H1 (cell line): ENCODE measurements at regions not wholly inside any gene's neighbourhood (a gene's known extent, or its start where the extent isn't known, plus 50 kb on each side); places are given as distances from the start of the nearest gene placed in this dataset.

Source experiments
- CTCF ChIA-PET: fragments of 300-600 bp; sonication (Branson Sonifier 250); formaldehyde crosslinking; loops from one replicate; lab custom pipeline; 2021; ENCODE audit not compliant: partially characterized antibody; lab: Charles Lee
- POLR2A ChIA-PET: fragments of 300-600 bp; sonication (Branson Sonifier 250); formaldehyde crosslinking; loops from one replicate; lab custom pipeline; 2021; ENCODE audit warnings: inconsistent platforms; ENCODE audit not compliant: partially characterized antibody; lab: Charles Lee
- DNase-seq, 2 experiments: peaks; one replicate each; pipeline versions ENCODE4 v3.0.0 to v3.0.0-alpha.2; 2010 to 2022; ENCODE audit warnings: low spot score in 2 of 2, low read depth in 1 of 2, mixed read lengths in 1 of 2
- FAIRE-seq: peaks from 2 replicates; lab custom pipeline; 2011; peaks lifted over from hg19 to GRCh38; lab: Jason Lieb, UNC
- H2AFZ ChIP-seq: 2 replicates; pipeline ENCODE4 v1.8.1; 2012; ENCODE audit warnings: low read length, inconsistent platforms
- H2AK5ac ChIP-seq: 2 replicates; pipeline ENCODE4 v1.6.1; 2013; ENCODE audit warnings: low read depth, low read length
- H2BK120ac ChIP-seq: replicated peaks from 2 replicates; pipeline ENCODE3; 2013; ENCODE audit warnings: low read depth, low read length, inconsistent platforms
- H2BK12ac ChIP-seq: 2 replicates; pipeline ENCODE4 v1.6.1; 2013; ENCODE audit warnings: low read depth, low read length
- H2BK15ac ChIP-seq: 2 replicates; pipeline ENCODE4 v1.6.1; 2013; ENCODE audit warnings: low read length
- H2BK20ac ChIP-seq: 2 replicates; pipeline ENCODE4 v1.6.1; 2013; ENCODE audit warnings: low read length
- H2BK5ac ChIP-seq: 2 replicates; pipeline ENCODE4 v1.6.1; 2013; ENCODE audit warnings: low read depth, low read length
- H3K14ac ChIP-seq: 2 replicates; pipeline ENCODE4 v1.6.1; 2013; ENCODE audit warnings: inconsistent platforms; ENCODE audit not compliant: insufficient read length
- H3K18ac ChIP-seq: 2 replicates; pipeline ENCODE4 v1.6.1; 2013; ENCODE audit warnings: low read length; ENCODE audit errors: extremely low read depth
- H3K23ac ChIP-seq: 2 replicates; pipeline ENCODE4 v1.6.1; 2013; ENCODE audit warnings: inconsistent platforms; ENCODE audit not compliant: insufficient read length
- H3K23me2 ChIP-seq: 2 replicates; pipeline ENCODE4 v1.6.1; 2013; ENCODE audit warnings: low read depth, low read length
- H3K27ac ChIP-seq: 2 replicates; pipeline ENCODE4 v1.6.1; 2011; ENCODE audit warnings: low read depth, low read length, inconsistent platforms
- H3K27me3 ChIP-seq, 4 experiments: replicated peaks in 1 of 4; 1 replicate in 1 of 4; 2 replicates in 3 of 4; pipeline versions ENCODE4 v1.6.1 to v1.8.1; 2011 to 2013; ENCODE audit warnings: low read length in 3 of 4, mild to moderate bottlenecking in 3 of 4, inconsistent platforms in 2 of 4, mixed read lengths in 2 of 4, moderate library complexity in 1 of 4; ENCODE audit not compliant: control insufficient read depth in 3 of 4, insufficient read depth in 3 of 4; ENCODE audit errors: extremely low read depth in 1 of 4
- H3K36me3 ChIP-seq, 4 experiments: 2 replicates each; pipeline versions ENCODE4 v1.6.1 to v1.8.1; 2011 to 2013; ENCODE audit warnings: mild to moderate bottlenecking in 4 of 4, low read length in 3 of 4, moderate library complexity in 2 of 4, control low read depth in 1 of 4, inconsistent platforms in 1 of 4; ENCODE audit not compliant: insufficient read depth in 4 of 4, control insufficient read depth in 2 of 4
- H3K4ac ChIP-seq: replicated peaks from 2 replicates; pipeline ENCODE3; 2013; ENCODE audit warnings: low read length, low read depth, mixed read lengths, inconsistent platforms; ENCODE audit not compliant: insufficient read length
- H3K4me1 ChIP-seq, 4 experiments: replicated peaks in 1 of 4; 1 replicate in 1 of 4; 2 replicates in 3 of 4; pipeline versions ENCODE4 v1.6.1 to v1.8.1; 2011 to 2013; ENCODE audit warnings: low read length in 3 of 4, inconsistent platforms in 2 of 4, mixed read lengths in 1 of 4; ENCODE audit not compliant: insufficient read depth in 4 of 4, control insufficient read depth in 3 of 4
- H3K4me2 ChIP-seq, 2 experiments: 2 replicates each; pipeline versions ENCODE4 v1.6.1 to v1.8.1; 2011 to 2013; ENCODE audit warnings: low read depth in 2 of 2, low read length in 2 of 2, control low read depth in 1 of 2, inconsistent platforms in 1 of 2, mild to moderate bottlenecking in 1 of 2; ENCODE audit not compliant: insufficient read depth in 1 of 2
- H3K4me3 ChIP-seq, 4 experiments: fragments of 200-600, 300-600 bp in 1 of 4; sonication (generic), shearing (Covaris generic), sonication (Bioruptor Twin) in 1 of 4; 2 replicates each; pipeline versions ENCODE4 v1.5.1 to v1.8.1; 2011 to 2016; ENCODE audit warnings: low read length in 4 of 4, low read depth in 3 of 4, control low read depth in 2 of 4, inconsistent platforms in 2 of 4, mild to moderate bottlenecking in 2 of 4, mixed read lengths in 1 of 4, moderate library complexity in 1 of 4; ENCODE audit not compliant: insufficient read depth in 2 of 4; ENCODE audit errors: extremely low read depth in 1 of 4
- H3K56ac ChIP-seq: replicated peaks from 2 replicates; pipeline ENCODE3; 2013; ENCODE audit warnings: low read depth, mild to moderate bottlenecking, mixed read lengths, low read length, inconsistent platforms; ENCODE audit not compliant: insufficient read length
- H3K79me1 ChIP-seq: 2 replicates; pipeline ENCODE4 v1.6.1; 2013; ENCODE audit warnings: low read depth, low read length, control low read depth
- H3K79me2 ChIP-seq, 2 experiments: 2 replicates each; pipeline versions ENCODE4 v1.6.1 to v1.8.1; 2012 to 2013; ENCODE audit warnings: low read length in 2 of 2, mild to moderate bottlenecking in 2 of 2, inconsistent platforms in 1 of 2; ENCODE audit not compliant: insufficient read depth in 2 of 2, control insufficient read depth in 1 of 2
- H3K9ac ChIP-seq, 4 experiments: replicated peaks in 1 of 4; 1 replicate in 1 of 4; 2 replicates in 3 of 4; pipeline versions ENCODE4 v1.6.1 to v1.8.1; 2011 to 2013; ENCODE audit warnings: low read depth in 3 of 4, low read length in 3 of 4, control low read depth in 2 of 4, mild to moderate bottlenecking in 2 of 4, moderate library complexity in 2 of 4, inconsistent platforms in 1 of 4; ENCODE audit errors: extremely low read depth in 1 of 4
- H3K9me3 ChIP-seq, 2 experiments: 2 replicates each; pipeline versions ENCODE4 v1.6.1 to v1.8.1; 2012 to 2013; ENCODE audit warnings: mild to moderate bottlenecking in 2 of 2, moderate library complexity in 2 of 2, control low read depth in 1 of 2, inconsistent platforms in 1 of 2, low read depth in 1 of 2, low read length in 1 of 2, mixed read lengths in 1 of 2; ENCODE audit not compliant: insufficient read depth in 2 of 2
- H4K20me1 ChIP-seq, 2 experiments: replicated peaks in 1 of 2; 2 replicates each; pipeline versions ENCODE3 to v1.8.1; 2011 to 2013; ENCODE audit warnings: inconsistent platforms in 2 of 2, low read length in 2 of 2, mild to moderate bottlenecking in 1 of 2; ENCODE audit not compliant: insufficient read depth in 2 of 2, control insufficient read depth in 1 of 2
- H4K5ac ChIP-seq: 2 replicates; pipeline ENCODE4 v1.6.1; 2013; ENCODE audit warnings: low read length, low read depth, mixed read lengths, inconsistent platforms; ENCODE audit not compliant: insufficient read length
- H4K8ac ChIP-seq: 2 replicates; pipeline ENCODE4 v1.8.0; 2013; ENCODE audit warnings: mild to moderate bottlenecking, moderate library complexity, low read length, inconsistent platforms; ENCODE audit not compliant: insufficient read depth; ENCODE audit errors: extremely low read depth
- H4K91ac ChIP-seq: replicated peaks from 2 replicates; pipeline ENCODE3; 2013; ENCODE audit warnings: low read length, mixed read lengths, inconsistent platforms; ENCODE audit not compliant: insufficient read length
- CBX5 ChIP-seq: fragments of 300-800, 300-1000 bp; sonication (generic); IDR thresholded peaks from 2 replicates; pipeline ENCODE4 v1.7.1; 2016; ENCODE audit warnings: antibody characterized with exemption, low read length, low read depth
- KDM5A ChIP-seq: fragments of 200-600 bp; IDR thresholded peaks from 2 replicates; pipeline ENCODE4 v1.7.1; 2012; ENCODE audit warnings: mild to moderate bottlenecking, low read length, inconsistent platforms, mixed read lengths
- MAFK ChIP-seq: IDR thresholded peaks from 2 replicates; pipeline ENCODE4 v1.6.1; 2012; ENCODE audit warnings: low read depth, mild to moderate bottlenecking, improper control_type of control experiment, low read length
- RNF2 ChIP-seq: fragments of 200-900, 300-1000 bp; sonication (generic); IDR thresholded peaks from 2 replicates; pipeline ENCODE4 v1.7.1; 2016; ENCODE audit warnings: borderline replicate concordance, low read depth, mild to moderate bottlenecking, antibody characterized with exemption, low read length; ENCODE audit not compliant: poor library complexity, severe bottlenecking; ENCODE audit errors: missing control alignments
- WGBS, 2 experiments: shearing (Covaris generic) in 1 of 2; methylation state at CpG; one replicate each; pipeline versions ENCODE4 v1.1.6 to v1.1.7; 2013 to 2015; ENCODE audit warnings: low lambda C conversion rate in 2 of 2, mixed read lengths in 2 of 2, inconsistent platforms in 1 of 2, low coverage in 1 of 2, missing lambda C conversion rate in 1 of 2; ENCODE audit not compliant: insufficient replicate concordance in 2 of 2, insufficient coverage in 1 of 2, insufficient read length in 1 of 2; ENCODE audit errors: extremely low coverage in 1 of 2, missing lambda C conversion rate in 1 of 2; 5-methylcytosine and 5-hydroxymethylcytosine counted together

GRCh38 chr13:34512817-34513216 lies 429.3 kb upstream of the NBEA start:
- H3K36me3 ChIP-seq: no peaks in the 10 kb centered on the region
- H3K9ac ChIP-seq: no peak overlapping the region
- no peak overlapping the region for H3K4me2 ChIP-seq
- ChIA-PET CTCF (no interaction called here), POLR2A (no interaction called here)
- no peak overlapping the region for H2BK120ac ChIP-seq
- no peak for DNase-seq
- no peak overlapping the region for H4K5ac ChIP-seq
- no peaks in the 10 kb centered on the region for H3K27me3 ChIP-seq
- H3K79me1 ChIP-seq: no peaks in the 10 kb centered on the region
- H4K20me1 ChIP-seq: no peaks in the 10 kb centered on the region
- H3K56ac ChIP-seq: no peak overlapping the region
- H2BK5ac ChIP-seq: no peak overlapping the region
- no peak overlapping the region for H4K91ac ChIP-seq
- H3K14ac ChIP-seq: no peak overlapping the region
- no peak overlapping the region for H2AK5ac ChIP-seq
- H3K4ac ChIP-seq: no peak overlapping the region
- no peaks in the 10 kb centered on the region for H3K4me1 ChIP-seq
- H3K4me3 ChIP-seq: no peak overlapping the region
- H2BK15ac ChIP-seq: no peak overlapping the region
- no peak overlapping the region for H3K18ac ChIP-seq
- H2BK20ac ChIP-seq: no peak overlapping the region
- TF ChIP-seq KDM5A (no peak), RNF2 (no peak), CBX5 (no peak), MAFK (peak; percentile 98)
- TF ChIP-seq, all 59 proteins: peak for 1
- H2AFZ ChIP-seq: no peak overlapping the region
- H3K9me3 ChIP-seq: no peaks in the 10 kb centered on the region
- H3K27ac ChIP-seq: no peak overlapping the region
- no peaks in the 10 kb centered on the region for H3K79me2 ChIP-seq
- no peak for FAIRE-seq
- H2BK12ac ChIP-seq: no peak overlapping the region
- WGBS, 2 experiments: 92% methylated on average over 3 of the region's 3 CpGs; no CpG with 5 or more reads in 1 of the 2 experiments
- H3K23ac ChIP-seq: no peak overlapping the region
- H3K23me2 ChIP-seq: no peaks in the 10 kb centered on the region
- no peak overlapping the region for H4K8ac ChIP-seq
